ENCODE measurements at regions not wholly inside any gene's neighbourhood (a gene's known extent, or its start where the extent isn't known, plus 50 kb on each side); places are given as distances from the start of the nearest gene placed in this dataset.

GRCh38 chr7:153628825-153629224 is 423.4 kb upstream of the DPP6 start:
- DNase-seq (ENCODE audit: low spot score): no peak
- no peak for TF ChIP-seq POLR2AphosphoS5 (IDR thresholded peaks at IDR 0.05)
- H3K9me3 ChIP-seq: no peaks in the 10 kb centered on the region
- intact Hi-C loops (cut with DNase I): no loop called here
- no peaks in the 10 kb centered on the region for H3K27me3 ChIP-seq (replicated peaks; ENCODE audit: insufficient read depth)
- no peaks in the 10 kb centered on the region for H3K4me1 ChIP-seq (replicated peaks)
- H3K27ac ChIP-seq: no peak overlapping the region
- H3K4me3 ChIP-seq: no peak overlapping the region
- 35% methylated on average over 1 of the region's 1 CpG for WGBS
- H3K36me3 ChIP-seq: no peaks in the 10 kb centered on the region

GRCh38 chr7:153638821-153639435 is 413.3 kb upstream of the DPP6 start:
- no peaks in the 10 kb centered on the region for H3K36me3 ChIP-seq
- H3K4me1 ChIP-seq (replicated peaks): no peaks in the 10 kb centered on the region
- TF ChIP-seq CTCF (IDR thresholded peaks at IDR 0.05) (no peak), POLR2A (IDR thresholded peaks at IDR 0.05) (no peak), POLR2AphosphoS5 (IDR thresholded peaks at IDR 0.05) (no peak)
- WGBS: 93% methylated on average over 10 of the region's 10 CpGs
- no peaks in the 10 kb centered on the region for H3K27me3 ChIP-seq (replicated peaks; ENCODE audit: insufficient read depth)
- no peaks in the 10 kb centered on the region for H3K9me3 ChIP-seq
- intact Hi-C loops (cut with DNase I): no loop called here
- H3K27ac ChIP-seq: no peak overlapping the region
- DNase-seq (ENCODE audit: low spot score): no peak
- no peak overlapping the region for H3K4me3 ChIP-seq

- TF ChIP-seq CTCF (IDR thresholded peaks at IDR 0.05): no peak
- no peak for TF ChIP-seq POLR2A (IDR thresholded peaks at IDR 0.05)
- 63% methylated on average over 2 of the region's 2 CpGs for WGBS
- Histone ChIP-seq H3K4me1 (replicated peaks) (no peaks in the 10 kb centered on the region), H3K4me3 (no peak overlapping the region), H3K9me3 (no peaks in the 10 kb centered on the region), H3K36me3 (no peaks in the 10 kb centered on the region), H3K27me3 (replicated peaks; ENCODE audit: insufficient read depth) (no peaks in the 10 kb centered on the region), H3K27ac (no peak overlapping the region)
- no peak for DNase-seq (ENCODE audit: low spot score)
- intact Hi-C loops (cut with DNase I): no loop called here
Observed at GRCh38 chr7:153640586-153640985, 411.6 kb upstream of the DPP6 start.

GRCh38 chr7:153641199-153641598 is 411.0 kb upstream of the DPP6 start:
- no peaks in the 10 kb centered on the region for H3K36me3 ChIP-seq
- H3K4me1 ChIP-seq (replicated peaks): no peaks in the 10 kb centered on the region
- 60% methylated on average over 4 of the region's 4 CpGs for WGBS
- no peak for DNase-seq (ENCODE audit: low spot score)
- no peak overlapping the region for H3K27ac ChIP-seq
- no peaks in the 10 kb centered on the region for H3K9me3 ChIP-seq
- intact Hi-C loops (cut with DNase I): no loop called here
- H3K27me3 ChIP-seq (replicated peaks; ENCODE audit: insufficient read depth): no peaks in the 10 kb centered on the region
- TF ChIP-seq CTCF (IDR thresholded peaks at IDR 0.05): no peak
- no peak for TF ChIP-seq POLR2AphosphoS5 (IDR thresholded peaks at IDR 0.05)
- no peak for TF ChIP-seq POLR2A (IDR thresholded peaks at IDR 0.05)
- H3K4me3 ChIP-seq: no peak overlapping the region

- Histone ChIP-seq H3K27ac (no peak overlapping the region), H3K36me3 (no peaks in the 10 kb centered on the region), H3K4me1 (replicated peaks) (no peaks in the 10 kb centered on the region), H3K9me3 (no peaks in the 10 kb centered on the region), H3K4me3 (no peak overlapping the region), H3K27me3 (replicated peaks; ENCODE audit: insufficient read depth) (no peaks in the 10 kb centered on the region)
- TF ChIP-seq POLR2AphosphoS5 (IDR thresholded peaks at IDR 0.05): no peak
- TF ChIP-seq CTCF (IDR thresholded peaks at IDR 0.05): no peak
- no peak for TF ChIP-seq POLR2A (IDR thresholded peaks at IDR 0.05)
- intact Hi-C loops (cut with DNase I): no loop called here
- no peak for DNase-seq (ENCODE audit: low spot score)
Observed at GRCh38 chr7:153642989-153643388, 409.2 kb upstream of the DPP6 start.

Data from prostate gland (tissue), 2 donors.